H1 (cell line): ENCODE measurements at regions not wholly inside any gene's neighbourhood (a gene's known extent, or its start where the extent isn't known, plus 50 kb on each side); places are given as distances from the start of the nearest gene placed in this dataset.

Experiments
- CTCF ChIA-PET: fragments of 300-600 bp; sonication (Branson Sonifier 250); formaldehyde crosslinking; loops from one replicate; lab custom pipeline; 2021; ENCODE audit not compliant: partially characterized antibody; lab: Charles Lee
- POLR2A ChIA-PET: fragments of 300-600 bp; sonication (Branson Sonifier 250); formaldehyde crosslinking; loops from one replicate; lab custom pipeline; 2021; ENCODE audit warnings: inconsistent platforms; ENCODE audit not compliant: partially characterized antibody; lab: Charles Lee
- DNase-seq, 2 experiments: peaks; one replicate each; pipeline versions ENCODE4 v3.0.0 to v3.0.0-alpha.2; 2010 to 2022; ENCODE audit warnings: low spot score in 2 of 2, low read depth in 1 of 2, mixed read lengths in 1 of 2
- FAIRE-seq: peaks from 2 replicates; lab custom pipeline; 2011; peaks lifted over from hg19 to GRCh38; lab: Jason Lieb, UNC
- H2AFZ ChIP-seq: 2 replicates; pipeline ENCODE4 v1.8.1; 2012; ENCODE audit warnings: low read length, inconsistent platforms
- H2AK5ac ChIP-seq: 2 replicates; pipeline ENCODE4 v1.6.1; 2013; ENCODE audit warnings: low read depth, low read length
- H2BK120ac ChIP-seq: replicated peaks from 2 replicates; pipeline ENCODE3; 2013; ENCODE audit warnings: low read depth, low read length, inconsistent platforms
- H2BK12ac ChIP-seq: 2 replicates; pipeline ENCODE4 v1.6.1; 2013; ENCODE audit warnings: low read depth, low read length
- H2BK15ac ChIP-seq: 2 replicates; pipeline ENCODE4 v1.6.1; 2013; ENCODE audit warnings: low read length
- H2BK20ac ChIP-seq: 2 replicates; pipeline ENCODE4 v1.6.1; 2013; ENCODE audit warnings: low read length
- H2BK5ac ChIP-seq: 2 replicates; pipeline ENCODE4 v1.6.1; 2013; ENCODE audit warnings: low read depth, low read length
- H3K14ac ChIP-seq: 2 replicates; pipeline ENCODE4 v1.6.1; 2013; ENCODE audit warnings: inconsistent platforms; ENCODE audit not compliant: insufficient read length
- H3K18ac ChIP-seq: 2 replicates; pipeline ENCODE4 v1.6.1; 2013; ENCODE audit warnings: low read length; ENCODE audit errors: extremely low read depth
- H3K23ac ChIP-seq: 2 replicates; pipeline ENCODE4 v1.6.1; 2013; ENCODE audit warnings: inconsistent platforms; ENCODE audit not compliant: insufficient read length
- H3K23me2 ChIP-seq: 2 replicates; pipeline ENCODE4 v1.6.1; 2013; ENCODE audit warnings: low read depth, low read length
- H3K27ac ChIP-seq: 2 replicates; pipeline ENCODE4 v1.6.1; 2011; ENCODE audit warnings: low read depth, low read length, inconsistent platforms
- H3K27me3 ChIP-seq, 4 experiments: replicated peaks in 1 of 4; 1 replicate in 1 of 4; 2 replicates in 3 of 4; pipeline versions ENCODE4 v1.6.1 to v1.8.1; 2011 to 2013; ENCODE audit warnings: low read length in 3 of 4, mild to moderate bottlenecking in 3 of 4, inconsistent platforms in 2 of 4, mixed read lengths in 2 of 4, moderate library complexity in 1 of 4; ENCODE audit not compliant: control insufficient read depth in 3 of 4, insufficient read depth in 3 of 4; ENCODE audit errors: extremely low read depth in 1 of 4
- H3K36me3 ChIP-seq, 4 experiments: 2 replicates each; pipeline versions ENCODE4 v1.6.1 to v1.8.1; 2011 to 2013; ENCODE audit warnings: mild to moderate bottlenecking in 4 of 4, low read length in 3 of 4, moderate library complexity in 2 of 4, control low read depth in 1 of 4, inconsistent platforms in 1 of 4; ENCODE audit not compliant: insufficient read depth in 4 of 4, control insufficient read depth in 2 of 4
- H3K4ac ChIP-seq: replicated peaks from 2 replicates; pipeline ENCODE3; 2013; ENCODE audit warnings: low read length, low read depth, mixed read lengths, inconsistent platforms; ENCODE audit not compliant: insufficient read length
- H3K4me1 ChIP-seq, 4 experiments: replicated peaks in 1 of 4; 1 replicate in 1 of 4; 2 replicates in 3 of 4; pipeline versions ENCODE4 v1.6.1 to v1.8.1; 2011 to 2013; ENCODE audit warnings: low read length in 3 of 4, inconsistent platforms in 2 of 4, mixed read lengths in 1 of 4; ENCODE audit not compliant: insufficient read depth in 4 of 4, control insufficient read depth in 3 of 4
- H3K4me2 ChIP-seq, 2 experiments: 2 replicates each; pipeline versions ENCODE4 v1.6.1 to v1.8.1; 2011 to 2013; ENCODE audit warnings: low read depth in 2 of 2, low read length in 2 of 2, control low read depth in 1 of 2, inconsistent platforms in 1 of 2, mild to moderate bottlenecking in 1 of 2; ENCODE audit not compliant: insufficient read depth in 1 of 2
- H3K4me3 ChIP-seq, 4 experiments: fragments of 200-600, 300-600 bp in 1 of 4; sonication (generic), shearing (Covaris generic), sonication (Bioruptor Twin) in 1 of 4; 2 replicates each; pipeline versions ENCODE4 v1.5.1 to v1.8.1; 2011 to 2016; ENCODE audit warnings: low read length in 4 of 4, low read depth in 3 of 4, control low read depth in 2 of 4, inconsistent platforms in 2 of 4, mild to moderate bottlenecking in 2 of 4, mixed read lengths in 1 of 4, moderate library complexity in 1 of 4; ENCODE audit not compliant: insufficient read depth in 2 of 4; ENCODE audit errors: extremely low read depth in 1 of 4
- H3K56ac ChIP-seq: replicated peaks from 2 replicates; pipeline ENCODE3; 2013; ENCODE audit warnings: low read depth, mild to moderate bottlenecking, mixed read lengths, low read length, inconsistent platforms; ENCODE audit not compliant: insufficient read length
- H3K79me1 ChIP-seq: 2 replicates; pipeline ENCODE4 v1.6.1; 2013; ENCODE audit warnings: low read depth, low read length, control low read depth
- H3K79me2 ChIP-seq, 2 experiments: 2 replicates each; pipeline versions ENCODE4 v1.6.1 to v1.8.1; 2012 to 2013; ENCODE audit warnings: low read length in 2 of 2, mild to moderate bottlenecking in 2 of 2, inconsistent platforms in 1 of 2; ENCODE audit not compliant: insufficient read depth in 2 of 2, control insufficient read depth in 1 of 2
- H3K9ac ChIP-seq, 4 experiments: replicated peaks in 1 of 4; 1 replicate in 1 of 4; 2 replicates in 3 of 4; pipeline versions ENCODE4 v1.6.1 to v1.8.1; 2011 to 2013; ENCODE audit warnings: low read depth in 3 of 4, low read length in 3 of 4, control low read depth in 2 of 4, mild to moderate bottlenecking in 2 of 4, moderate library complexity in 2 of 4, inconsistent platforms in 1 of 4; ENCODE audit errors: extremely low read depth in 1 of 4
- H3K9me3 ChIP-seq, 2 experiments: 2 replicates each; pipeline versions ENCODE4 v1.6.1 to v1.8.1; 2012 to 2013; ENCODE audit warnings: mild to moderate bottlenecking in 2 of 2, moderate library complexity in 2 of 2, control low read depth in 1 of 2, inconsistent platforms in 1 of 2, low read depth in 1 of 2, low read length in 1 of 2, mixed read lengths in 1 of 2; ENCODE audit not compliant: insufficient read depth in 2 of 2
- H4K20me1 ChIP-seq, 2 experiments: replicated peaks in 1 of 2; 2 replicates each; pipeline versions ENCODE3 to v1.8.1; 2011 to 2013; ENCODE audit warnings: inconsistent platforms in 2 of 2, low read length in 2 of 2, mild to moderate bottlenecking in 1 of 2; ENCODE audit not compliant: insufficient read depth in 2 of 2, control insufficient read depth in 1 of 2
- H4K5ac ChIP-seq: 2 replicates; pipeline ENCODE4 v1.6.1; 2013; ENCODE audit warnings: low read length, low read depth, mixed read lengths, inconsistent platforms; ENCODE audit not compliant: insufficient read length
- H4K8ac ChIP-seq: 2 replicates; pipeline ENCODE4 v1.8.0; 2013; ENCODE audit warnings: mild to moderate bottlenecking, moderate library complexity, low read length, inconsistent platforms; ENCODE audit not compliant: insufficient read depth; ENCODE audit errors: extremely low read depth
- H4K91ac ChIP-seq: replicated peaks from 2 replicates; pipeline ENCODE3; 2013; ENCODE audit warnings: low read length, mixed read lengths, inconsistent platforms; ENCODE audit not compliant: insufficient read length
- BRCA1 ChIP-seq: IDR thresholded peaks from 2 replicates; pipeline ENCODE4 v1.6.1; 2012; ENCODE audit warnings: low read depth, low read length, improper control_type of control experiment
- CREB1 ChIP-seq: IDR thresholded peaks from 2 replicates; pipeline ENCODE4 v1.6.1; 2012; ENCODE audit warnings: inconsistent platforms
- EGR1 ChIP-seq: IDR thresholded peaks from 2 replicates; pipeline ENCODE4 v1.6.1; 2011; ENCODE audit warnings: low read depth, low read length, borderline replicate concordance
- HDAC6 ChIP-seq: IDR thresholded peaks from one replicate; pipeline ENCODE4 v1.7.1; 2012; ENCODE audit warnings: low read depth, mild to moderate bottlenecking, inconsistent platforms, low read length, moderate library complexity
- JUND ChIP-seq: IDR thresholded peaks from 2 replicates; pipeline ENCODE4 v1.6.1; 2011; ENCODE audit warnings: mild to moderate bottlenecking, improper control_type of control experiment, low read length
- KDM1A ChIP-seq: fragments of 200-600, 300-600 bp; sonication (generic); IDR thresholded peaks from 2 replicates; pipeline ENCODE4 v1.7.1; 2016; ENCODE audit warnings: mild to moderate bottlenecking, low read length, borderline replicate concordance
- KDM4A ChIP-seq: IDR thresholded peaks from one replicate; pipeline ENCODE4 v1.7.1; 2012; ENCODE audit warnings: low read depth, mild to moderate bottlenecking, moderate library complexity, low read length, inconsistent platforms; ENCODE audit not compliant: severe bottlenecking
- KDM5A ChIP-seq: fragments of 200-600 bp; IDR thresholded peaks from 2 replicates; pipeline ENCODE4 v1.7.1; 2012; ENCODE audit warnings: mild to moderate bottlenecking, low read length, inconsistent platforms, mixed read lengths
- RAD21 ChIP-seq, 2 experiments: IDR thresholded peaks in 1 of 2; conservative IDR thresholded peaks in 1 of 2; 2 replicates each; pipeline ENCODE4 v1.6.1; 2011; ENCODE audit warnings: low read depth in 2 of 2, low read length in 2 of 2, improper control_type of control experiment in 1 of 2, inconsistent platforms in 1 of 2, mild to moderate bottlenecking in 1 of 2, moderate library complexity in 1 of 2
- SP2 ChIP-seq: IDR thresholded peaks from 2 replicates; pipeline ENCODE4 v1.6.1; 2012; ENCODE audit warnings: mild to moderate bottlenecking, low read length, inconsistent platforms
- SUZ12 ChIP-seq: fragments of 200-600 bp; sonication (generic); IDR thresholded peaks from 2 replicates; pipeline ENCODE4 v1.6.1; 2012; ENCODE audit warnings: mild to moderate bottlenecking, inconsistent platforms, low read length, moderate library complexity, mixed read lengths
- TAF1 ChIP-seq: IDR thresholded peaks from 2 replicates; pipeline ENCODE4 v1.6.1; 2011; ENCODE audit warnings: mild to moderate bottlenecking, low read depth, low read length
- WGBS, 2 experiments: shearing (Covaris generic) in 1 of 2; methylation state at CpG; one replicate each; pipeline versions ENCODE4 v1.1.6 to v1.1.7; 2013 to 2015; ENCODE audit warnings: low lambda C conversion rate in 2 of 2, mixed read lengths in 2 of 2, inconsistent platforms in 1 of 2, low coverage in 1 of 2, missing lambda C conversion rate in 1 of 2; ENCODE audit not compliant: insufficient replicate concordance in 2 of 2, insufficient coverage in 1 of 2, insufficient read length in 1 of 2; ENCODE audit errors: extremely low coverage in 1 of 2, missing lambda C conversion rate in 1 of 2; 5-methylcytosine and 5-hydroxymethylcytosine counted together
- TF ChIP-seq, protein P1 (sequence below): IDR thresholded peaks from 2 replicates; pipeline ENCODE4 v1.6.1; 2012; ENCODE audit warnings: inconsistent platforms

DNA sequence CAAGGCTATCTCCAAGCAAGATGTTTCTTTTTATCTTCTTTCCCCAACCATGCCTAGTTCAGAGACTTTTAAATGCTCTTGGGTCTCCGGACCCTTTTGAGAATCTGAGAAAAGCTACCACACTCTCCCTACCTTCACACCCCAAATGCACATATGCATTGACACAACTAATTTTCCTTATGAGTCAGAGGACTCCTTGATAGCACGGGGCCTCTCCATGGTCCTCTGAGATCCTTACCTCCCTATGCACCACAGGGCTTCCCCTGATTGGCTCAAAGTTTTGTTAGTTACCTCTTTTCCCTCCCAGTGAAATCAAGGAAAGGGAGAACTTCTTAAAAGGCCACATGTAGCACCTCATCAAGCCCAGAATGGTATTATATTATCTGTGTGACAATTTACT is 86.8 kb upstream of the ATP6AP2 start:
- FAIRE-seq, result no peak
- H3K9me3 ChIP-seq, result peaks cover 0 to 4% of the 10 kb centered on the region in 2 experiments; a peak in 1 of 4 replicates

More for the DNA sequence above, 86.8 kb upstream of the ATP6AP2 start:
- Histone ChIP-seq H3K18ac (no peak overlapping the region), H3K27ac (no peak overlapping the region), H4K20me1 (no peaks in the 10 kb centered on the region), H2AK5ac (no peak overlapping the region), H2BK12ac (no peak overlapping the region)
- TF ChIP-seq KDM5A (no peak), SUZ12 (no peak), EGR1 (no peak), KDM1A (no peak), HDAC6 (no peak), RAD21 (IDR thresholded peaks at IDR 0.05 in 1 of 2, conservative IDR thresholded peaks at IDR 0.05 in 1 of 2; ENCODE audit: low read depth in 2 of 2, low read length in 2 of 2) (no peak), BRCA1 (no peak), TAF1 (no peak), KDM4A (no peak), CREB1 (no peak), JUND (no peak), SP2 (no peak)
- TF ChIP-seq, protein P1, sequence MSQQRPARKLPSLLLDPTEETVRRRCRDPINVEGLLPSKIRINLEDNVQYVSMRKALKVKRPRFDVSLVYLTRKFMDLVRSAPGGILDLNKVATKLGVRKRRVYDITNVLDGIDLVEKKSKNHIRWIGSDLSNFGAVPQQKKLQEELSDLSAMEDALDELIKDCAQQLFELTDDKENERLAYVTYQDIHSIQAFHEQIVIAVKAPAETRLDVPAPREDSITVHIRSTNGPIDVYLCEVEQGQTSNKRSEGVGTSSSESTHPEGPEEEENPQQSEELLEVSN, result no peak
- TF ChIP-seq, all 59 proteins: peak for 0
- Histone ChIP-seq H3K14ac (no peak overlapping the region), H2BK15ac (no peak overlapping the region), H3K23ac (no peak overlapping the region), H3K79me1 (no peaks in the 10 kb centered on the region), H3K36me3 (no peaks in the 10 kb centered on the region), H2BK120ac (no peak overlapping the region), H3K4ac (no peak overlapping the region), H2AFZ (no peak overlapping the region), H4K8ac (no peak overlapping the region), H3K4me1 (peaks cover 0 to 4% (median 0%) of the 10 kb centered on the region in 4 experiments; a peak in 1 of 7 replicates), H3K4me2 (no peak overlapping the region), H3K9ac (no peak overlapping the region), H3K27me3 (no peaks in the 10 kb centered on the region), H3K56ac (no peak overlapping the region), H2BK20ac (no peak overlapping the region), H4K5ac (no peak overlapping the region), H2BK5ac (no peak overlapping the region), H3K23me2 (no peaks in the 10 kb centered on the region), H3K79me2 (no peaks in the 10 kb centered on the region), H3K4me3 (no peak overlapping the region), H4K91ac (no peak overlapping the region)
- CTCF ChIA-PET, result interaction anchor here (0.8 kb wide), 1 partner anchor 45 kb away, joined by 3 read pairs; no protein-coding TSS in a partner anchor
- WGBS, 2 experiments, result 53% methylated on average over 2 of the region's 2 CpGs; no CpG with 5 or more reads in 1 of the 2 experiments
- POLR2A ChIA-PET, result no interaction called here
- no peak for DNase-seq
